ENCODE measurements at regions not wholly inside any gene's neighbourhood (a gene's known extent, or its start where the extent isn't known, plus 50 kb on each side); places are given as distances from the start of the nearest gene placed in this dataset.

DNA sequence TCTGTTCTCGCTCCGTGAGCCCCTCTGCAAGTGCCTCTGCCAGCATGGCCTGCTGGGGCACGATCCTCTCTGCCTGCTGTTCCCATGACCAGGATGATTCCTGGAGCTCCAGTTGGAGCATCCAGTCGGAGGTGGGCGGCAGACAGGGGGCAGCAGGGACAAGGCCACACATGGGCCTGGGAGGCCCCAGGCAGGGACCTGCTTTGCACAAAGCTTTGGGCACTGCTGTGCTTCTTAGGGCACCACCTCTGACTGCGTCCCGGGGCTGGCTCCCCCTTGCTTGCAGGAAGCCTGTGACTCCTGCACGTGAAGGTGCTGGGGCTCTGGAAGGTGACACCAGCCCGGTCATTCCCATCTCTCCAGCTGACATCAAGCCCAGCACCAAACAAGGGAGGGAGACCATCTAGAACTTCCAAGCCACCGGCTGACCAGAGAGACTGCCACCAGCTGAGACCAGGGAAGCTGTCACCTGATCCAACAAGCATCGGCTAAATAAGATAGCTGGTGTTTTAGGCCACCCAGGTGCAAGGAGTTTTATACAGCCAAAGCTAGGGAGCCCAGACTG is 174.8 kb upstream of the FOXD4L5 start:
- no peaks in the 10 kb centered on the region for H3K27me3 ChIP-seq (ENCODE audit: insufficient read depth, low read length)
- no peaks in the 10 kb centered on the region for H3K9me2 ChIP-seq (ENCODE audit: insufficient read depth)
- no peak overlapping the region for H3K27ac ChIP-seq (ENCODE audit: low read depth, low read length)
- no peaks in the 10 kb centered on the region for H3K79me2 ChIP-seq (ENCODE audit: insufficient read depth, low read length)
- TF ChIP-seq FOSL1 (IDR thresholded peaks at IDR 0.05; ENCODE audit: low read depth): no peak
- no peak for TF ChIP-seq ZFX (IDR thresholded peaks at IDR 0.05)
- no peak for TF ChIP-seq ZNF274 (IDR thresholded peaks at IDR 0.05; ENCODE audit: low read depth, low read length)
- no peak for TF ChIP-seq POLR2A (IDR thresholded peaks at IDR 0.05; ENCODE audit: borderline replicate concordance, extremely low read depth, insufficient read depth, insufficient read length)
- no peak for TF ChIP-seq SP1 (IDR thresholded peaks at IDR 0.05; ENCODE audit: low read depth)
- no peak for TF ChIP-seq JUND (IDR thresholded peaks at IDR 0.05)
- TF ChIP-seq SRF (IDR thresholded peaks at IDR 0.05; ENCODE audit: low read depth): no peak
- TF ChIP-seq SIN3A (IDR thresholded peaks at IDR 0.05; ENCODE audit: low read depth): no peak
- TF ChIP-seq, protein P1, sequence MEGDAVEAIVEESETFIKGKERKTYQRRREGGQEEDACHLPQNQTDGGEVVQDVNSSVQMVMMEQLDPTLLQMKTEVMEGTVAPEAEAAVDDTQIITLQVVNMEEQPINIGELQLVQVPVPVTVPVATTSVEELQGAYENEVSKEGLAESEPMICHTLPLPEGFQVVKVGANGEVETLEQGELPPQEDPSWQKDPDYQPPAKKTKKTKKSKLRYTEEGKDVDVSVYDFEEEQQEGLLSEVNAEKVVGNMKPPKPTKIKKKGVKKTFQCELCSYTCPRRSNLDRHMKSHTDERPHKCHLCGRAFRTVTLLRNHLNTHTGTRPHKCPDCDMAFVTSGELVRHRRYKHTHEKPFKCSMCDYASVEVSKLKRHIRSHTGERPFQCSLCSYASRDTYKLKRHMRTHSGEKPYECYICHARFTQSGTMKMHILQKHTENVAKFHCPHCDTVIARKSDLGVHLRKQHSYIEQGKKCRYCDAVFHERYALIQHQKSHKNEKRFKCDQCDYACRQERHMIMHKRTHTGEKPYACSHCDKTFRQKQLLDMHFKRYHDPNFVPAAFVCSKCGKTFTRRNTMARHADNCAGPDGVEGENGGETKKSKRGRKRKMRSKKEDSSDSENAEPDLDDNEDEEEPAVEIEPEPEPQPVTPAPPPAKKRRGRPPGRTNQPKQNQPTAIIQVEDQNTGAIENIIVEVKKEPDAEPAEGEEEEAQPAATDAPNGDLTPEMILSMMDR (IDR thresholded peaks at IDR 0.05 in 2 of 3, conservative IDR thresholded peaks at IDR 0.05 in 1 of 3; ENCODE audit: borderline replicate concordance in 1 of 3, insufficient read depth in 1 of 3, low read depth in 2 of 3, low read length in 2 of 3): no peak
- TF ChIP-seq EZH2phosphoT487 (IDR thresholded peaks at IDR 0.05; ENCODE audit: borderline replicate concordance): no peak
- DNase-seq (ENCODE audit: low read depth, low spot score): no peak
- H3K36me3 ChIP-seq (ENCODE audit: control insufficient read depth in 1 of 2, insufficient read depth in 2 of 2, low read length in 2 of 2): no peaks in the 10 kb centered on the region
- H2AFZ ChIP-seq (ENCODE audit: low read depth, low read length, poor library complexity, severe bottlenecking): no peak overlapping the region
- H3K4me1 ChIP-seq (ENCODE audit: control insufficient read depth in 1 of 2, insufficient read depth in 2 of 2, low read length in 2 of 2): no peaks in the 10 kb centered on the region
- BruUV-seq (replicated peaks): no TSS peak
- ATAC-seq: no peak
- H3K9me3 ChIP-seq (ENCODE audit: control insufficient read depth in 1 of 2, insufficient read depth in 1 of 2, low read depth in 1 of 2, low read length in 2 of 2): no peaks in the 10 kb centered on the region
- H3K4me3 ChIP-seq (replicated peaks in 1 of 2; ENCODE audit: low read depth in 1 of 2, low read length in 2 of 2): no peak overlapping the region
- ChIA-PET CTCF (no interaction called here), POLR2A (no interaction called here), RAD21 (ENCODE audit: low non-redundant PET in 1 of 2, low total read pairs in 2 of 2, uncharacterized antibody in 2 of 2, unreplicated experiment in 2 of 2) (no interaction called here)
- H3K9ac ChIP-seq (ENCODE audit: low read length): no peak overlapping the region
- H3K4me2 ChIP-seq (ENCODE audit: low read length): no peak overlapping the region
- intact Hi-C loops (cut with micrococcal nuclease): no loop called here
- no peaks in the 10 kb centered on the region for H4K20me1 ChIP-seq (ENCODE audit: insufficient read depth)

DNA sequence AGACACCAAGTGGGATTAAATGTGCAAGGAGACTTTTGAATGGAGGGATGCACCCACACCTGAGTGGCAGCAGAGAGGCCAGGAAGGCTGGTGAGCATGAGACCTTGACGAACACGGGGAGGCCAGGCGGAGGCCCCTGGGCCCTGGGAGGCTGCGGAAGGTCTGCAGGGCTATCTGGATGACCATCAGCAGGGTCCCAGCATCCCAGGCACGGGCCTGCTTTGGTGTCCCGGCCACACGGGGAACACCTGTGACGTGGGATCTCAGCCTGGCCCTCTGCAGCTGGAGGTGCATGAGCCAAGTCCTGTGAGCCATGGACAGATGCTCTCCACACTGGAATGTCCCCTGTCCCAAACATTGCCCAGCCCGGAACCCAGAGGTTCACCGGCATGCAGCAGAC is 174.0 kb upstream of the FOXD4L5 start:
- no TSS peak for BruUV-seq (replicated peaks)
- POLR2A ChIA-PET: no interaction called here
- CTCF ChIA-PET: no interaction called here
- RAD21 ChIA-PET (ENCODE audit: low non-redundant PET in 1 of 2, low total read pairs in 2 of 2, uncharacterized antibody in 2 of 2, unreplicated experiment in 2 of 2): no interaction called here
- intact Hi-C loops (cut with micrococcal nuclease): no loop called here
- no peaks in the 10 kb centered on the region for H3K27me3 ChIP-seq (ENCODE audit: insufficient read depth, low read length)
- DNase-seq (ENCODE audit: low read depth, low spot score): no peak
- no peaks in the 10 kb centered on the region for H3K4me1 ChIP-seq (ENCODE audit: control insufficient read depth in 1 of 2, insufficient read depth in 2 of 2, low read length in 2 of 2)
- no peak for ATAC-seq
- no peak overlapping the region for H3K4me2 ChIP-seq (ENCODE audit: low read length)
- H4K20me1 ChIP-seq (ENCODE audit: insufficient read depth): no peaks in the 10 kb centered on the region
- H3K36me3 ChIP-seq (ENCODE audit: control insufficient read depth in 1 of 2, insufficient read depth in 2 of 2, low read length in 2 of 2): no peaks in the 10 kb centered on the region
- no peak overlapping the region for H3K27ac ChIP-seq (ENCODE audit: low read depth, low read length)
- no peak overlapping the region for H3K9ac ChIP-seq (ENCODE audit: low read length)
- no peaks in the 10 kb centered on the region for H3K9me3 ChIP-seq (ENCODE audit: control insufficient read depth in 1 of 2, insufficient read depth in 1 of 2, low read depth in 1 of 2, low read length in 2 of 2)
- no peak overlapping the region for H2AFZ ChIP-seq (ENCODE audit: low read depth, low read length, poor library complexity, severe bottlenecking)
- H3K9me2 ChIP-seq (ENCODE audit: insufficient read depth): no peaks in the 10 kb centered on the region
- no peak overlapping the region for H3K4me3 ChIP-seq (replicated peaks in 1 of 2; ENCODE audit: low read depth in 1 of 2, low read length in 2 of 2)
- H3K79me2 ChIP-seq (ENCODE audit: insufficient read depth, low read length): no peaks in the 10 kb centered on the region
- TF ChIP-seq, protein P2, sequence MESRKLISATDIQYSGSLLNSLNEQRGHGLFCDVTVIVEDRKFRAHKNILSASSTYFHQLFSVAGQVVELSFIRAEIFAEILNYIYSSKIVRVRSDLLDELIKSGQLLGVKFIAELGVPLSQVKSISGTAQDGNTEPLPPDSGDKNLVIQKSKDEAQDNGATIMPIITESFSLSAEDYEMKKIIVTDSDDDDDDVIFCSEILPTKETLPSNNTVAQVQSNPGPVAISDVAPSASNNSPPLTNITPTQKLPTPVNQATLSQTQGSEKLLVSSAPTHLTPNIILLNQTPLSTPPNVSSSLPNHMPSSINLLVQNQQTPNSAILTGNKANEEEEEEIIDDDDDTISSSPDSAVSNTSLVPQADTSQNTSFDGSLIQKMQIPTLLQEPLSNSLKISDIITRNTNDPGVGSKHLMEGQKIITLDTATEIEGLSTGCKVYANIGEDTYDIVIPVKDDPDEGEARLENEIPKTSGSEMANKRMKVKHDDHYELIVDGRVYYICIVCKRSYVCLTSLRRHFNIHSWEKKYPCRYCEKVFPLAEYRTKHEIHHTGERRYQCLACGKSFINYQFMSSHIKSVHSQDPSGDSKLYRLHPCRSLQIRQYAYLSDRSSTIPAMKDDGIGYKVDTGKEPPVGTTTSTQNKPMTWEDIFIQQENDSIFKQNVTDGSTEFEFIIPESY (IDR thresholded peaks at IDR 0.05; ENCODE audit: extremely low read depth, insufficient replicate concordance, low read length): no peak
- TF ChIP-seq CEBPB (IDR thresholded peaks at IDR 0.05; ENCODE audit: low read depth) (no peak), RAD21 (IDR thresholded peaks at IDR 0.05; ENCODE audit: low read depth) (no peak), SRF (IDR thresholded peaks at IDR 0.05; ENCODE audit: low read depth) (no peak), POLR2AphosphoS5 (IDR thresholded peaks at IDR 0.05; ENCODE audit: low read depth, low read length) (no peak), YY1 (IDR thresholded peaks at IDR 0.05; ENCODE audit: extremely low read depth, insufficient replicate concordance, low read depth, low read length) (no peak)
- TF ChIP-seq, protein P1 (IDR thresholded peaks at IDR 0.05 in 2 of 3, conservative IDR thresholded peaks at IDR 0.05 in 1 of 3; ENCODE audit: borderline replicate concordance in 1 of 3, insufficient read depth in 1 of 3, low read depth in 2 of 3, low read length in 2 of 3): no peak
